PC-9 (cell line): ENCODE measurements at regions not wholly inside any gene's neighbourhood (a gene's known extent, or its start where the extent isn't known, plus 50 kb on each side); places are given as distances from the start of the nearest gene placed in this dataset.

Experiments used
- BruUV-seq: library from RNA; stranded (reverse); fragments of 400-500 nt; replicated peaks from 2 replicates; lab custom pipeline; 2021; lab: Mats Ljungman, UMichigan
- CTCF ChIA-PET: fragments of 300-600 bp; sonication (Branson Sonifier 250); formaldehyde crosslinking; loops from one replicate; lab custom pipeline; 2022; ENCODE audit warnings: antibody characterized with exemption; lab: Charles Lee
- POLR2A ChIA-PET: fragments of 300-600 bp; sonication (Branson Sonifier 250); formaldehyde crosslinking; loops from one replicate; lab custom pipeline; 2022; ENCODE audit warnings: antibody characterized with exemption; ENCODE audit not compliant: unreplicated experiment; lab: Charles Lee
- DNase-seq, 2 experiments: peaks; one replicate each; pipeline versions ENCODE4 v3.0.0 to v3.0.0-alpha.2; 2015 to 2022; ENCODE audit warnings: mixed read lengths in 1 of 2
- H2AFZ ChIP-seq: fragments of 200-600 bp; sonication (generic); 2 replicates; pipeline ENCODE4 v1.8.1; 2017; ENCODE audit warnings: antibody characterized with exemption
- H3F3A ChIP-seq: fragments of 200-600 bp; sonication (generic); 2 replicates; pipeline ENCODE4 v1.8.1; 2017; ENCODE audit warnings: antibody characterized with exemption, mild to moderate bottlenecking, low read depth; ENCODE audit not compliant: insufficient read depth
- H3K27ac ChIP-seq: fragments of 200-600 bp; sonication (generic); 2 replicates; pipeline ENCODE4 v1.6.1; 2016; ENCODE audit warnings: mixed run types
- H3K27me3 ChIP-seq: fragments of 200-600 bp; sonication (generic); 2 replicates; pipeline ENCODE4 v1.6.1; 2016; ENCODE audit warnings: low read depth, mixed run types; ENCODE audit not compliant: insufficient read depth
- H3K36me3 ChIP-seq: fragments of 200-600 bp; sonication (generic); 2 replicates; pipeline ENCODE4 v1.6.1; 2016; ENCODE audit warnings: low read depth, mixed run types
- H3K4me1 ChIP-seq: fragments of 200-600 bp; sonication (generic); replicated peaks from 2 replicates; pipeline ENCODE4 v1.6.1; 2016; ENCODE audit warnings: mixed run types; ENCODE audit not compliant: insufficient read depth
- H3K4me2 ChIP-seq: fragments of 200-600 bp; sonication (generic); 2 replicates; pipeline ENCODE4 v1.6.1; 2017; ENCODE audit warnings: mixed run types
- H3K4me3 ChIP-seq: fragments of 200-600 bp; sonication (generic); 2 replicates; pipeline ENCODE4 v1.6.1; 2016; ENCODE audit warnings: mixed run types
- H3K79me2 ChIP-seq: fragments of 200-600 bp; sonication (generic); 2 replicates; pipeline ENCODE4 v1.6.1; 2017; ENCODE audit warnings: low read depth, mixed run types
- H3K9me2 ChIP-seq: fragments of 200-600 bp; sonication (generic); 2 replicates; pipeline ENCODE4 v1.8.1; 2017; ENCODE audit warnings: mild to moderate bottlenecking; ENCODE audit not compliant: insufficient read depth
- H3K9me3 ChIP-seq: fragments of 200-600 bp; sonication (generic); 2 replicates; pipeline ENCODE4 v1.8.1; 2016; ENCODE audit warnings: low read depth; ENCODE audit not compliant: insufficient read depth
- H4K20me1 ChIP-seq: fragments of 200-600 bp; sonication (generic); 2 replicates; pipeline ENCODE4 v1.8.1; 2017; ENCODE audit not compliant: insufficient read depth
- EZH2 ChIP-seq: fragments of 200-600 bp; sonication (generic); IDR thresholded peaks from 2 replicates; pipeline ENCODE4 v1.8.0; 2017; ENCODE audit warnings: antibody characterized with exemption, low read depth
- intact Hi-C: fragments of 100-400 bp; cut with micrococcal nuclease; formaldehyde crosslinking; loops from one replicate; pipeline ENCODE4 v1.10.0; 2022; ENCODE audit not compliant: unreplicated experiment
- TF ChIP-seq, protein P1 (sequence below): fragments of 200-600 bp; sonication (generic); conservative IDR thresholded peaks from 2 replicates; pipeline ENCODE4 v1.6.1; 2017; ENCODE audit warnings: mixed run types, antibody characterized with exemption, mild to moderate bottlenecking, moderate library complexity

DNA sequence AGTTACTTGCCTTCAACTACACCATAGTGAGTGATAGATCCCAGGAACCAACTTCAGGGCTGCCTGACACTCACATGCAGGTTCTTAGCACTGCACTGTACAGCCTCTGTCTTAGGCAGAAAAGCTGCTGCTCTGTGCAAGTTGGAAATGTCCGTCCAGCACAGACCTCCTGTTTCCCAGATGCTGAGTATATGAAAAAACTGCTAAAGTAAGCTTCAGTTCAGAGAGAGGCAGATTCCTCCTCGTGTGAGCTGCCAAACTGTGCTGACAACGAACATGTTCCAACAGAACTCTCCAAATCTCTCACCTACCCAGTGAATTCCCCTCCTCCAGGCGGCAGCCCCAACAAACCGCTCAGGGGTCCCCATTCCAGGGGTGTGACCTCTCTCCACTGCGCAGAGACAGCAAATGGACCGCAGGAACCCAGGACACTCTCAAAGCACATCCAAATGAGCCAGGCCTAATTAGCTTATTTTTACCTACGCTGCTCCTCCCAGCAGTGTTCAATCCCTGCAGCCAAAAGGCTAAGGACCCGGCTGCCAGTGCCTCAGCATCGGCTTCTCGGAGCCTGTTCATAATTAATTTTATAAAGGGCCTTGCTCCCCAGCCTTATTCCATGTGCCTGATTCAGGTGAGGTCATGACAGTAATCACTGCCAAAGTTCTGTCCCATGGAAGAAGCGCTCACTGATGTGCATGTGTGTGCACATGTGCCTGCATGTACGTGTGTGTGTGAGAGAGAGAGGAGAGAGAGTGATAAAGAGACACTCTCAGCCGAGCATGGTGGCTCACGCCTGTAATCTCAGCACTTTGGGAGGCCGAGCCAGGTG is 159.5 kb upstream of the AUTS2 start:
- no peaks in the 10 kb centered on the region for H3K4me1 ChIP-seq
- H3K27ac ChIP-seq = no peak overlapping the region
- H3F3A ChIP-seq = no peaks in the 10 kb centered on the region
- CTCF ChIA-PET = no interaction called here
- H4K20me1 ChIP-seq = no peaks in the 10 kb centered on the region
- no peak overlapping the region for H2AFZ ChIP-seq
- no peak for TF ChIP-seq EZH2
- TF ChIP-seq, protein P1, sequence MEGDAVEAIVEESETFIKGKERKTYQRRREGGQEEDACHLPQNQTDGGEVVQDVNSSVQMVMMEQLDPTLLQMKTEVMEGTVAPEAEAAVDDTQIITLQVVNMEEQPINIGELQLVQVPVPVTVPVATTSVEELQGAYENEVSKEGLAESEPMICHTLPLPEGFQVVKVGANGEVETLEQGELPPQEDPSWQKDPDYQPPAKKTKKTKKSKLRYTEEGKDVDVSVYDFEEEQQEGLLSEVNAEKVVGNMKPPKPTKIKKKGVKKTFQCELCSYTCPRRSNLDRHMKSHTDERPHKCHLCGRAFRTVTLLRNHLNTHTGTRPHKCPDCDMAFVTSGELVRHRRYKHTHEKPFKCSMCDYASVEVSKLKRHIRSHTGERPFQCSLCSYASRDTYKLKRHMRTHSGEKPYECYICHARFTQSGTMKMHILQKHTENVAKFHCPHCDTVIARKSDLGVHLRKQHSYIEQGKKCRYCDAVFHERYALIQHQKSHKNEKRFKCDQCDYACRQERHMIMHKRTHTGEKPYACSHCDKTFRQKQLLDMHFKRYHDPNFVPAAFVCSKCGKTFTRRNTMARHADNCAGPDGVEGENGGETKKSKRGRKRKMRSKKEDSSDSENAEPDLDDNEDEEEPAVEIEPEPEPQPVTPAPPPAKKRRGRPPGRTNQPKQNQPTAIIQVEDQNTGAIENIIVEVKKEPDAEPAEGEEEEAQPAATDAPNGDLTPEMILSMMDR = no peak
- intact Hi-C loops = no loop called here
- no peak for DNase-seq
- no peaks in the 10 kb centered on the region for H3K9me3 ChIP-seq
- no peaks in the 10 kb centered on the region for H3K79me2 ChIP-seq
- no TSS peak for BruUV-seq
- no peak overlapping the region for H3K4me3 ChIP-seq
- no peaks in the 10 kb centered on the region for H3K36me3 ChIP-seq
- no peaks in the 10 kb centered on the region for H3K9me2 ChIP-seq
- POLR2A ChIA-PET = no interaction called here
- no peak overlapping the region for H3K4me2 ChIP-seq
- no peaks in the 10 kb centered on the region for H3K27me3 ChIP-seq

DNA sequence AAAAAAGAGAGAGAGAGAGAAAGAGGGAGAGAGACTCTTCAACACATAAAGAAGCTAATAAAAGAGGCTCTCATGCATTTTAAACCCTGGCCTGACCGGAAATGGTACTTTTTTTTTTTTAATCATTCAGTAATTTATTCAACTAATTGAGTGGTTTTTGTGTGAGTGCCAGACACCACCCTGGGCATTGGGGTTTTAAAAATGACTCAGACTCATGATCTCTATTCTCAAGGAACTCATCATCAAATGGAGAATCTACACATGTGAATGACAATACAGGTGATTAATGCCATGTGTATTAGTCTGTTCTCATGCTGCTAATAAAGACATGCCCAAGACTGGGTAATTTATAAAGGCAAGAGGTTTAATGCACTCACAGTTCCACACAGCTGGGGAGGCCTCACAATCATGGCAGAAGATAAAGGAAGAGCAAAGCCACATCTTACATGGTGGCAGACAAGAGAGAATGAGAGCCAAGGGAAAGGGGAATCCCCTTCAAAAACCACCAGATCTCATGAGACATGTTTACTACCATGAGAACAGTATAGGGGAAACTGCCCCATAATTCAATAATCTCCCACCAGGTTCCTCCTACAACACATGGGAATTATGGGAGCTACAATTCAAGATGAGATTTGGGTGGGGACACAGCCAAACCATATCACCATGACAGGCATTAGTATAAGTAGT is 158.5 kb upstream of the AUTS2 start:
- POLR2A ChIA-PET = no interaction called here
- Histone ChIP-seq H3K36me3 (no peaks in the 10 kb centered on the region), H3F3A (no peaks in the 10 kb centered on the region), H4K20me1 (no peaks in the 10 kb centered on the region), H3K27me3 (no peaks in the 10 kb centered on the region), H2AFZ (no peak overlapping the region), H3K79me2 (no peaks in the 10 kb centered on the region), H3K9me2 (no peaks in the 10 kb centered on the region), H3K27ac (no peak overlapping the region), H3K9me3 (no peaks in the 10 kb centered on the region), H3K4me1 (no peaks in the 10 kb centered on the region), H3K4me2 (no peak overlapping the region), H3K4me3 (no peak overlapping the region)
- intact Hi-C loops = no loop called here
- CTCF ChIA-PET = no interaction called here
- TF ChIP-seq, protein P1 = no peak
- TF ChIP-seq EZH2 = no peak
- DNase-seq = no peak
- BruUV-seq = no TSS peak

DNA sequence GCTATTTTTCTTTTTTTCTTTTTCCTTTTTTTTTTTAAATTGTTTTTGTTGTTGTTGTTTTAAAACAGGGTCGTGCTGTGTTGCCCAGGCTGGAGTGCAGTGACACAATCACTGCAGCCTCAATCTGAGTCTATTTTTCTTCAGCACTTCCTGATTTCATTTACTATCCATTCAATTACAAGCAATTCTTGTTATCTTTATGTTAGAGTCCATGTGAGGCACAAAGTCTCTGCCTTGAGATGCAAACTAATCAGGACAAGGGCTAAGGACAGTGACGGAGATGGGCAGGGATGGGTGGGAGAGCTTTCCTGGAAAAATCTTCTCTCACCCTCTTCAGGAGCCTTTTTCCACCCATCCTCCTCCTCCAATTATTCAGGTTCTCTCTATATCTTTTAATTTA is 157.3 kb upstream of the AUTS2 start:
- Histone ChIP-seq H3K27me3 (no peaks in the 10 kb centered on the region), H4K20me1 (no peaks in the 10 kb centered on the region), H3K4me3 (no peak overlapping the region), H3F3A (no peaks in the 10 kb centered on the region), H3K9me3 (no peaks in the 10 kb centered on the region), H3K4me1 (no peaks in the 10 kb centered on the region), H3K27ac (no peak overlapping the region), H3K36me3 (no peaks in the 10 kb centered on the region), H3K79me2 (no peaks in the 10 kb centered on the region), H3K4me2 (no peak overlapping the region), H2AFZ (no peak overlapping the region), H3K9me2 (no peaks in the 10 kb centered on the region)
- intact Hi-C loops = no loop called here
- ChIA-PET CTCF (no interaction called here), POLR2A (no interaction called here)
- TF ChIP-seq, protein P1 = no peak
- no peak for TF ChIP-seq EZH2
- no TSS peak for BruUV-seq
- no peak for DNase-seq
